ENCODE measurements at regions not wholly inside any gene's neighbourhood (a gene's known extent, or its start where the extent isn't known, plus 50 kb on each side); places are given as distances from the start of the nearest gene placed in this dataset.

- Histone ChIP-seq H3K27me3 (ENCODE audit: control insufficient read depth in 2 of 2, insufficient read depth in 2 of 2, low read length in 2 of 2) (no peaks in the 10 kb centered on the region), H3K36me3 (replicated peaks in 1 of 2; ENCODE audit: control insufficient read depth in 1 of 2, insufficient read depth in 2 of 2, low read length in 2 of 2) (no peaks in the 10 kb centered on the region), H3K4me3 (replicated peaks in 1 of 3; ENCODE audit: low read depth in 2 of 3, low read length in 3 of 3) (no peak overlapping the region), H4K20me1 (ENCODE audit: insufficient read depth, low read length) (no peaks in the 10 kb centered on the region), H2AFZ (ENCODE audit: insufficient read depth, low read depth, low read length, poor library complexity, severe bottlenecking) (no peak overlapping the region), H3K9me3 (replicated peaks in 1 of 2; ENCODE audit: control insufficient read depth in 1 of 2, insufficient read depth in 1 of 2, low read length in 2 of 2) (no peaks in the 10 kb centered on the region), H3K27ac (ENCODE audit: low read depth in 1 of 2, low read length in 2 of 2) (no peak overlapping the region), H3K79me2 (ENCODE audit: insufficient read depth, low read length) (no peaks in the 10 kb centered on the region), H3K4me1 (ENCODE audit: control insufficient read depth in 1 of 2, insufficient read depth in 2 of 2, low read length in 2 of 2) (peaks cover 24 to 38% of the 10 kb centered on the region in 2 donors), H3K4me2 (replicated peaks; ENCODE audit: extremely low read depth, low read length, poor library complexity, severe bottlenecking) (no peak overlapping the region), H3K9ac (ENCODE audit: insufficient read depth, low read length, poor library complexity, severe bottlenecking) (no peak overlapping the region)
- Mint-ChIP-seq H3K36me3 (no peaks in the 10 kb centered on the region), H3K27ac (no peak overlapping the region), H3K9me3 (peaks cover 0 to 4% (median 0%) of the 10 kb centered on the region in 7 donors), H3K27me3 (ENCODE audit: low read depth in 3 of 3) (peaks cover 0 to 1% (median 1%) of the 10 kb centered on the region in 3 donors), H3K4me1 (peaks cover 40% of the 10 kb centered on the region), H3K4me3 (no peak overlapping the region)
- no peak for TF ChIP-seq CTCF (IDR thresholded peaks at IDR 0.05)
- intact Hi-C loops (cut with micrococcal nuclease) = loop anchor here in 1 of 2 donors (10.0 kb wide), 1 partner anchor 63 kb away; the partner anchor contains the start of gene PROK2
- DNase-seq = no peak
- 96% methylated on average over 3 of the region's 4 CpGs for WGBS (ENCODE audit: insufficient coverage)
Measured at GRCh38 chr3:71847794-71848193, 62.8 kb upstream of the PROK2 start.

GRCh38 chr3:71846185-71846584, 61.2 kb upstream of the PROK2 start:
- Histone ChIP-seq H2AFZ (ENCODE audit: insufficient read depth, low read depth, low read length, poor library complexity, severe bottlenecking) (no peak overlapping the region), H3K4me3 (replicated peaks in 1 of 3; ENCODE audit: low read depth in 2 of 3, low read length in 3 of 3) (no peak overlapping the region), H3K36me3 (replicated peaks in 1 of 2; ENCODE audit: control insufficient read depth in 1 of 2, insufficient read depth in 2 of 2, low read length in 2 of 2) (no peaks in the 10 kb centered on the region), H3K9ac (ENCODE audit: insufficient read depth, low read length, poor library complexity, severe bottlenecking) (no peak overlapping the region), H4K20me1 (ENCODE audit: insufficient read depth, low read length) (no peaks in the 10 kb centered on the region), H3K27me3 (ENCODE audit: control insufficient read depth in 2 of 2, insufficient read depth in 2 of 2, low read length in 2 of 2) (no peaks in the 10 kb centered on the region), H3K27ac (ENCODE audit: low read depth in 1 of 2, low read length in 2 of 2) (no peak overlapping the region), H3K4me2 (replicated peaks; ENCODE audit: extremely low read depth, low read length, poor library complexity, severe bottlenecking) (no peak overlapping the region), H3K4me1 (ENCODE audit: control insufficient read depth in 1 of 2, insufficient read depth in 2 of 2, low read length in 2 of 2) (peaks cover 40 to 50% of the 10 kb centered on the region in 2 donors), H3K79me2 (ENCODE audit: insufficient read depth, low read length) (no peaks in the 10 kb centered on the region), H3K9me3 (replicated peaks in 1 of 2; ENCODE audit: control insufficient read depth in 1 of 2, insufficient read depth in 1 of 2, low read length in 2 of 2) (no peaks in the 10 kb centered on the region)
- peaks cover 0 to 4% (median 0%) of the 10 kb centered on the region in 7 donors for H3K9me3 Mint-ChIP-seq
- H3K4me1 Mint-ChIP-seq = peaks cover 52% of the 10 kb centered on the region
- intact Hi-C loops (cut with micrococcal nuclease) = loop anchor here in 1 of 2 donors (10.0 kb wide), 1 partner anchor 61 kb away; the partner anchor contains the start of gene PROK2
- WGBS (ENCODE audit: insufficient coverage) = 95% methylated on average over 4 of the region's 10 CpGs
- no peak for TF ChIP-seq CTCF (IDR thresholded peaks at IDR 0.05)
- H3K4me3 Mint-ChIP-seq = no peak overlapping the region
- DNase-seq = peak in 1 of 3 donors; percentile 16
- H3K27ac Mint-ChIP-seq = no peak overlapping the region
- H3K27me3 Mint-ChIP-seq (ENCODE audit: low read depth in 3 of 3) = peaks cover 0 to 1% (median 1%) of the 10 kb centered on the region in 3 donors
- H3K36me3 Mint-ChIP-seq = no peaks in the 10 kb centered on the region
